ENCODE measurements at regions not wholly inside any gene's neighbourhood (a gene's known extent, or its start where the extent isn't known, plus 50 kb on each side); places are given as distances from the start of the nearest gene placed in this dataset.

GRCh38 chr12:42921741-42922504, 332.4 kb upstream of the PRICKLE1 start (continued):
- TF ChIP-seq ZBTB33 (IDR thresholded peaks at IDR 0.05; ENCODE audit: extremely low read depth, insufficient replicate concordance, low read length) (no peak), EGR1 (IDR thresholded peaks at IDR 0.05; ENCODE audit: low read depth) (no peak)

- Histone ChIP-seq H3K27me3 (ENCODE audit: insufficient read depth, low read length) (no peaks in the 10 kb centered on the region), H3K9me3 (ENCODE audit: control insufficient read depth in 1 of 2, insufficient read depth in 1 of 2, low read depth in 1 of 2, low read length in 2 of 2) (no peaks in the 10 kb centered on the region), H3K4me3 (replicated peaks in 1 of 2; ENCODE audit: low read depth in 1 of 2, low read length in 2 of 2) (no peak overlapping the region), H2AFZ (ENCODE audit: low read depth, low read length, poor library complexity, severe bottlenecking) (no peak overlapping the region), H3K4me1 (ENCODE audit: control insufficient read depth in 1 of 2, insufficient read depth in 2 of 2, low read length in 2 of 2) (no peaks in the 10 kb centered on the region), H3K9me2 (ENCODE audit: insufficient read depth) (no peaks in the 10 kb centered on the region), H3K79me2 (ENCODE audit: insufficient read depth, low read length) (no peaks in the 10 kb centered on the region), H4K20me1 (ENCODE audit: insufficient read depth) (no peaks in the 10 kb centered on the region), H3K27ac (ENCODE audit: low read depth, low read length) (no peak overlapping the region), H3K36me3 (ENCODE audit: control insufficient read depth in 1 of 2, insufficient read depth in 2 of 2, low read length in 2 of 2) (no peaks in the 10 kb centered on the region), H3K9ac (ENCODE audit: low read length) (no peak overlapping the region), H3K4me2 (ENCODE audit: low read length) (no peak overlapping the region)
- TF ChIP-seq TCF7L2 (IDR thresholded peaks at IDR 0.05; ENCODE audit: borderline replicate concordance, extremely low read depth, insufficient read depth, insufficient read length), result no peak
- intact Hi-C loops (cut with micrococcal nuclease), result no loop called here
- no TSS peak for BruUV-seq (replicated peaks)
- RAD21 ChIA-PET (ENCODE audit: low non-redundant PET in 1 of 2, low total read pairs in 2 of 2, uncharacterized antibody in 2 of 2, unreplicated experiment in 2 of 2), result no interaction called here
- CTCF ChIA-PET, result no interaction called here
- POLR2A ChIA-PET, result no interaction called here
- ATAC-seq (no peak), DNase-seq (ENCODE audit: low read depth, low spot score) (no peak)
These were observed 330.1 kb upstream of the PRICKLE1 start for GRCh38 chr12:42919691-42920090.

- Histone ChIP-seq H3K4me1 (ENCODE audit: control insufficient read depth in 1 of 2, insufficient read depth in 2 of 2, low read length in 2 of 2) (no peaks in the 10 kb centered on the region), H3K4me3 (replicated peaks in 1 of 2; ENCODE audit: low read depth in 1 of 2, low read length in 2 of 2) (no peak overlapping the region), H3K79me2 (ENCODE audit: insufficient read depth, low read length) (no peaks in the 10 kb centered on the region), H3K9me3 (ENCODE audit: control insufficient read depth in 1 of 2, insufficient read depth in 1 of 2, low read depth in 1 of 2, low read length in 2 of 2) (no peaks in the 10 kb centered on the region), H3K27ac (ENCODE audit: low read depth, low read length) (no peak overlapping the region), H2AFZ (ENCODE audit: low read depth, low read length, poor library complexity, severe bottlenecking) (no peak overlapping the region), H3K9me2 (ENCODE audit: insufficient read depth) (no peaks in the 10 kb centered on the region), H3K4me2 (ENCODE audit: low read length) (no peak overlapping the region), H4K20me1 (ENCODE audit: insufficient read depth) (no peaks in the 10 kb centered on the region), H3K27me3 (ENCODE audit: insufficient read depth, low read length) (no peaks in the 10 kb centered on the region), H3K9ac (ENCODE audit: low read length) (no peak overlapping the region), H3K36me3 (ENCODE audit: control insufficient read depth in 1 of 2, insufficient read depth in 2 of 2, low read length in 2 of 2) (no peaks in the 10 kb centered on the region)
- RAD21 ChIA-PET (ENCODE audit: low non-redundant PET in 1 of 2, low total read pairs in 2 of 2, uncharacterized antibody in 2 of 2, unreplicated experiment in 2 of 2), result no interaction called here
- POLR2A ChIA-PET, result no interaction called here
- TF ChIP-seq CBX3 (IDR thresholded peaks at IDR 0.05; ENCODE audit: low read depth) (no peak), SRF (IDR thresholded peaks at IDR 0.05; ENCODE audit: low read depth) (no peak), EZH2 (IDR thresholded peaks at IDR 0.05) (no peak), JUND (IDR thresholded peaks at IDR 0.05) (no peak), SP1 (IDR thresholded peaks at IDR 0.05; ENCODE audit: low read depth) (no peak), CEBPB (IDR thresholded peaks at IDR 0.05; ENCODE audit: low read depth) (no peak), RAD21 (IDR thresholded peaks at IDR 0.05; ENCODE audit: low read depth) (no peak), ATF3 (IDR thresholded peaks at IDR 0.05) (no peak)
- ATAC-seq (no peak), DNase-seq (ENCODE audit: low read depth, low spot score) (no peak)
- intact Hi-C loops (cut with micrococcal nuclease), result no loop called here
- no TSS peak for BruUV-seq (replicated peaks)
- CTCF ChIA-PET, result no interaction called here
These were observed 328.9 kb upstream of the PRICKLE1 start for GRCh38 chr12:42918443-42918842.
